Mucosa of descending colon (tissue), 3 donors: ENCODE measurements at regions not wholly inside any gene's neighbourhood (a gene's known extent, or its start where the extent isn't known, plus 50 kb on each side); places are given as distances from the start of the nearest gene placed in this dataset.

Experiments used
- ATAC-seq: fragments of 200-7000 bp; cut with Tn5 transposase; one replicate; pipeline ENCODE4 v1.9.1; 2020; ENCODE audit warnings: mild to moderate bottlenecking, moderate library complexity
- DNase-seq, 3 donors: peaks; one replicate each; pipeline ENCODE4 v3.0.0-alpha.2; 2020
- H3K36me3 ChIP-seq: fragments of 200-600 bp; one replicate; pipeline ENCODE4 v1.8.0; 2021; ENCODE audit warnings: low read depth, mild to moderate bottlenecking
- H3K4me1 ChIP-seq: fragments of 200-600 bp; one replicate; pipeline ENCODE4 v1.8.0; 2021; ENCODE audit warnings: low read depth, mild to moderate bottlenecking
- H3K4me3 ChIP-seq: fragments of 200-600 bp; one replicate; pipeline ENCODE4 v1.8.0; 2021; ENCODE audit warnings: mild to moderate bottlenecking
- H3K9me3 ChIP-seq: fragments of 200-600 bp; one replicate; pipeline ENCODE4 v1.8.0; 2021; ENCODE audit warnings: mild to moderate bottlenecking
- intact Hi-C, 2 donors: fragments of 100-400 bp; cut with DNase I in 1 of 2; cut with micrococcal nuclease in 1 of 2; formaldehyde crosslinking; loops; one replicate each; pipeline versions ENCODE4 v1.11.0 to v1.11.1; 2022; cut with DNase I, micrococcal nuclease
- TF ChIP-seq, protein P1 (sequence below): fragments of 200-600 bp; IDR thresholded peaks from one replicate; pipeline ENCODE4 v1.8.0; 2022; ENCODE audit warnings: antibody characterized with exemption, mild to moderate bottlenecking
- donor health status: DM: no; HTN: no; CAD: no; lungs with moderate emphysema.
- donor health status: DM: no; HTN: no; CAD: no.
- donor health status: DM: no; HTN: yes; CAD: no.

DNA sequence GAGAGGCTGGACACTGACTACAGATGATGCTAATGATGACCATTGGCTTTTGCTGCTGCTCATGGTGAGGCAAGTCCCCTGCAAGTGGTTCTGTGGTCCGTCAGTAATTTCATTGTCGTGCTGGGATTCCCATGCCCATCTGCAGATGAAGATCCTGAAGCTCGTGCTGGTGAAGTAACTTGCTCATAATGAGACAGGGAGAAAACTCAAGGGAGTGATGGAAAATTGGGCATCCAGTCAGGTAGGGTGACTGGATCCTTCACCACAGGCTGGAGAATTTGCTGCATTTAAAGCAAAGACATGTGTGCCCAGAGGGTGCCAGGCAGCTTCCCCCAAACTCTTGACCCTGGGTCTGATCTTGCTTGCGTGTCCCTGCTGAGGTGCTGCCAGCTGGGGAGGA is 125.6 kb downstream of the TSN start:
- DNase-seq (no peak), ATAC-seq (no peak)
- no peaks in the 10 kb centered on the region for H3K4me1 ChIP-seq
- no peaks in the 10 kb centered on the region for H3K36me3 ChIP-seq
- no peak overlapping the region for H3K4me3 ChIP-seq
- intact Hi-C loops: no loop called here
- TF ChIP-seq, protein P1, sequence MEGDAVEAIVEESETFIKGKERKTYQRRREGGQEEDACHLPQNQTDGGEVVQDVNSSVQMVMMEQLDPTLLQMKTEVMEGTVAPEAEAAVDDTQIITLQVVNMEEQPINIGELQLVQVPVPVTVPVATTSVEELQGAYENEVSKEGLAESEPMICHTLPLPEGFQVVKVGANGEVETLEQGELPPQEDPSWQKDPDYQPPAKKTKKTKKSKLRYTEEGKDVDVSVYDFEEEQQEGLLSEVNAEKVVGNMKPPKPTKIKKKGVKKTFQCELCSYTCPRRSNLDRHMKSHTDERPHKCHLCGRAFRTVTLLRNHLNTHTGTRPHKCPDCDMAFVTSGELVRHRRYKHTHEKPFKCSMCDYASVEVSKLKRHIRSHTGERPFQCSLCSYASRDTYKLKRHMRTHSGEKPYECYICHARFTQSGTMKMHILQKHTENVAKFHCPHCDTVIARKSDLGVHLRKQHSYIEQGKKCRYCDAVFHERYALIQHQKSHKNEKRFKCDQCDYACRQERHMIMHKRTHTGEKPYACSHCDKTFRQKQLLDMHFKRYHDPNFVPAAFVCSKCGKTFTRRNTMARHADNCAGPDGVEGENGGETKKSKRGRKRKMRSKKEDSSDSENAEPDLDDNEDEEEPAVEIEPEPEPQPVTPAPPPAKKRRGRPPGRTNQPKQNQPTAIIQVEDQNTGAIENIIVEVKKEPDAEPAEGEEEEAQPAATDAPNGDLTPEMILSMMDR: no peak
- no peaks in the 10 kb centered on the region for H3K9me3 ChIP-seq

DNA sequence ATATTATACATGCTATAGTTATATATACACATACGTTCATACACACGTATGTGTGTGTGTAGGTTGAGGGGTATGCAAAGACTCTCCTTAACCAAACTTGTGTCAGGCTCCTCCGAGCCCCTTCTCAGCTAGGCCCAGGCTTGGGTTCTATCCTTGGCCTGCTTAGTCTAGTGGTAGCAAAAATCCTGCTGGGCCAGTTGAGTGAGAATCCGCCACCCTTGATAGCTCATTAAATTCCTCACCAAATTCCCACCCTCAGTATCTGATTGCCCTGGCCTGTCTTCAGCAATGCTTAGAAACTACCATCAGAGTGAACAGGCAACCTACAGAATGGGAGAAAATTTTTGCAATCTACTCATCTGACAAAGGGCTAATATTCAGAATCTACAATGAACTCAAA is 126.5 kb downstream of the TSN start:
- Histone ChIP-seq H3K4me3 (no peak overlapping the region), H3K4me1 (no peaks in the 10 kb centered on the region), H3K36me3 (no peaks in the 10 kb centered on the region), H3K9me3 (no peaks in the 10 kb centered on the region)
- DNase-seq (no peak), ATAC-seq (no peak)
- TF ChIP-seq, protein P1: no peak
- intact Hi-C loops: no loop called here

DNA sequence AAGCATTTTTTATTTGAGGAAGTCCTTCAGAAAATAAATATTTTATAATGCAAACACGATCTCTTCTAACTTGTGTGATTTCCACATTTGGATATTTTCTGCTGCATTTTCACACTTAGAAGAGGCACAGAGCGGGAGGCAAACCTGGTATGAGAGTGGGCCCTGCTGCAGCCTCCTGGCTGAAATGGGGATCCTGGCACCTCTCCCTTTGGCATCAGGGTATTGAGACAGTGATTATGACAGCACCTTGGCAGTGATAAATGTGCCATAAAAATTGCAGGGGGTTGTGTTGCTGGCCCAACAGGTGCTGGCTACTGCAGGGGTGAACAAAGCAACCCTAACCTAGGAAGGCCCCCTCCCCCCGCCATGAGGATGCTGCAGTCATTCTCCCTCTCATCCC is 128.6 kb downstream of the TSN start:
- H3K36me3 ChIP-seq: no peaks in the 10 kb centered on the region
- no peak overlapping the region for H3K4me3 ChIP-seq
- ATAC-seq: no peak
- H3K9me3 ChIP-seq: no peaks in the 10 kb centered on the region
- no peak for DNase-seq
- no peaks in the 10 kb centered on the region for H3K4me1 ChIP-seq
- TF ChIP-seq, protein P1: no peak
- intact Hi-C loops: no loop called here

DNA sequence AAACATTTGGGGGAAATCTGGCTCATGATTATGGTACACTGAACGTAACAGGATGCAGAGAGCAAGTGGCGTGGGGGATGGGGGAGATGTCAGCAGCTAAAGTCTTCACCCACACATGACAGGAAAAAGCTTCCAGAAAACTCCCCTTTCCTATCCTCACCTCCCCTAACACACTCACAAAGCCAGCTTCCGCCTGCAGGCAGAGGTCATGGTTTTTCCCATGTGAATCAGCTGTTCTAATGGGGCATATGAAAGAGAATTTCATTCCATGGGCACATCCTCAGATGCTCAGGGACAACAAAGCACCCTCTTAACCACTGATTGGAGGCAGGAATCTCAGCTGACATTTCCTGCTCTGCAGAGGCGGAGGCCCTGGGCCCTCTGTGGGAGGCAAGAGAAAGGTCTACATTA is 129.1 kb downstream of the TSN start:
- TF ChIP-seq, protein P1: no peak
- Histone ChIP-seq H3K9me3 (no peaks in the 10 kb centered on the region), H3K36me3 (no peaks in the 10 kb centered on the region), H3K4me3 (no peak overlapping the region), H3K4me1 (no peaks in the 10 kb centered on the region)
- DNase-seq (no peak), ATAC-seq (no peak)
- intact Hi-C loops: no loop called here

DNA sequence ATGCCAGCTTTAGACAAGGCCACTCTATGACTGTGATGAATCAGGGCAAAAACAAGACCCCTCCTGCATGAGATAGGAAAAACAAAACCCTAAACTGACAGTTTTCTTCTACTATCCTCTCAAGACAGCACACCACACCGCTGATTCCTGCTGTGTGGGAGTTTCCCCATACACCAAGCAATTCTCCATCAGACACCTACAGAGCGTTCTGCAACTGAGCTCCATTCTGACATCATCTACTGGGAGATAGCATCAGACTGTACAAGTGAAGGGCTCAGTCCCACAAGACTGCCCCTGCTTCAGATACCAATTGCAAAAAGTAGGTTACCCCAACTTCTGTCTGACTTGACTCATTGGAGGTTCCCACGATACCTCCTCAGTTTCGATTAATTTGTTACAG is 130.6 kb downstream of the TSN start:
- intact Hi-C loops: no loop called here
- Histone ChIP-seq H3K4me1 (no peaks in the 10 kb centered on the region), H3K36me3 (no peaks in the 10 kb centered on the region), H3K4me3 (no peak overlapping the region), H3K9me3 (no peaks in the 10 kb centered on the region)
- ATAC-seq: no peak
- TF ChIP-seq, protein P1: no peak
- no peak for DNase-seq

DNA sequence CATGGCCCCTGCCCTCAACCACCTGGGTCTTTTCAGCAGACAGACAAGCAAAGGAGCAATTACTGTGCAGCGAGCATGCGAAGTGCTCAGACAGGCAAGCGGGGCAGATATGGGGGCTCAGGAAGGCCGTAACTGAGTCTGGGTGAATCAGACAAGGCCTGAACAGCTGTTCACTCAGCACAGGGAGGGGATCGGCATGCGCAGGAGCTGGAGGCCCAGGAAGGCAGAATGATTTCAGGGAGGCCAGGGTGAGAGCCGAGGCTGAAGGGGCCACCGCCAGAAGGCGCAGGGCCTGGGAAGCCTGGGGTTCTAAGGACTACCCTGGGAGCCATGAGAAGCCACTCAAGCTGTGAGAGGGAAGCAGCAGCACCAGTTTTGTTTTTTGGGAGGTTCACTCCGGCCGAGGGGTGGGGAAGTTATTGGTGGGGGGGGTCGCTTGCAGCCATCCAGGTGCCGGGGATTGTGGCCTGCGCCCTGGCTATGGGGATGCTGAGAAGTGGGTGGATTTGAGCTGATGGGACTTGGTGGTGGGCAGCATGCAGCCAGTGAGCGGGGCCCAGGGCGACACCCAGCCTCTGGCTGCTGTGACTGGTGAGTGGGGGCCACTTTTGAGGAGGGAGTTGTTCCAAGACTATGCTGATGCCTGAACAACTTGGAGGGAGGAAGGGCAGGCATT is 132.2 kb downstream of the TSN start:
- ATAC-seq (no peak), DNase-seq (no peak)
- intact Hi-C loops: no loop called here
- Histone ChIP-seq H3K4me3 (no peak overlapping the region), H3K4me1 (no peaks in the 10 kb centered on the region), H3K9me3 (no peaks in the 10 kb centered on the region), H3K36me3 (no peaks in the 10 kb centered on the region)
- TF ChIP-seq, protein P1: no peak
